GM12892 (cell line): ENCODE measurements at regions not wholly inside any gene's neighbourhood (a gene's known extent, or its start where the extent isn't known, plus 50 kb on each side); places are given as distances from the start of the nearest gene placed in this dataset.

Source experiments
- POLR2A ChIP-seq: IDR thresholded peaks from 2 replicates; pipeline ENCODE4 v1.6.1; 2011; ENCODE audit warnings: low read depth, low read length, control low read depth
- POLR2AphosphoS5 ChIP-seq: IDR thresholded peaks from 2 replicates; pipeline ENCODE4 v1.6.1; 2011; ENCODE audit warnings: low read depth, low read length, control low read depth

DNA sequence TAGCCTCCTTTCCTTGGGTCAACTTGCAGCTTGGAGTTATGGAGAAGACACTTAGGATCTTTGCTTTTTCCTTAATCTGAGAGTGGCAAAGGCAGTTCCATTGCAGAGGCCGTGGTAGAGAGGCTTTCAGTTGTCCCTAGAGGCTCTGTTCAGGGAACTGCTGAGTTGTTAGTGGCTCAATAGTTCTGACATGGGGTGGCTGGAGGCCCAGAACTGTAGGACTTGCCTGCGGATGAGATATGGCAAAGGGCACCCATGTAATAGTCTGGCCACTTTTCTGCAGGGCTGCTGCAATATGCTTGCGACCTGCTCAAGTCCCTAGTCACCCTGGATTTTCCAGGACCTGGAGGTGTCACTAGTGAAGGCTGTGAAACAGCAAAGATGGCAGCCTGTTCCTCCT, 99.9 kb downstream of the CLDN1 start:
- TF ChIP-seq POLR2AphosphoS5 (no peak), POLR2A (no peak)
